Testis (tissue), 2 donors: ENCODE measurements at regions not wholly inside any gene's neighbourhood (a gene's known extent, or its start where the extent isn't known, plus 50 kb on each side); places are given as distances from the start of the nearest gene placed in this dataset.

Source experiments
- CTCF ChIP-seq, 3 experiments: fragments of 450-650 bp in 2 of 3; fragments of 200-600 bp in 1 of 3; sonication (generic) in 1 of 3; IDR thresholded peaks; one replicate each; pipeline ENCODE4 v1.5.1; 2016 to 2019; ENCODE audit warnings: antibody characterized with exemption in 3 of 3, mild to moderate bottlenecking in 2 of 3, moderate library complexity in 1 of 3
- POLR2A ChIP-seq: fragments of 450-650 bp; IDR thresholded peaks from one replicate; pipeline ENCODE4 v1.6.1; 2017; ENCODE audit warnings: antibody characterized with exemption, mild to moderate bottlenecking, moderate library complexity

DNA sequence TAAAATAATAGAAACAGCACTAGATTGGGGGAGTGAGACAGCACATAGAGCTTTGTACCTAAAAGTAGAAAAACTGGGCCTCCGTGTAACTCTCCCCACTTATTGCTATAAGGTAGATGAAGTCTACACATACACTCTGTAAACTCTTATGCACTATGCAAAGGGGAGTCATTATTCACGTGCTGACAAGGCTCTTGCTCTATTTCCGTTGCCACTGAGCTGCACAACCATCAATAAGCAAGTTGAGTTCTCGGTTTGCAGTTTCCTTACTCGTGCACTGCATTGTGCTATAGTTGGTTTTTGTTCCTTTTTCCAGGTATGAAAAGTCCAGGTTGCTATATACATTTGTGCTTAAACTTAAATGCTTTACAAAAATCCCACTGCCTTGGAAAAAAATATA lies 294.0 kb upstream of the DACH1 start:
- TF ChIP-seq CTCF (IDR thresholded peaks at IDR 0.05) (no peak), POLR2A (no peak)
